ENCODE measurements at regions not wholly inside any gene's neighbourhood (a gene's known extent, or its start where the extent isn't known, plus 50 kb on each side); places are given as distances from the start of the nearest gene placed in this dataset.

- TF ChIP-seq, protein P1, sequence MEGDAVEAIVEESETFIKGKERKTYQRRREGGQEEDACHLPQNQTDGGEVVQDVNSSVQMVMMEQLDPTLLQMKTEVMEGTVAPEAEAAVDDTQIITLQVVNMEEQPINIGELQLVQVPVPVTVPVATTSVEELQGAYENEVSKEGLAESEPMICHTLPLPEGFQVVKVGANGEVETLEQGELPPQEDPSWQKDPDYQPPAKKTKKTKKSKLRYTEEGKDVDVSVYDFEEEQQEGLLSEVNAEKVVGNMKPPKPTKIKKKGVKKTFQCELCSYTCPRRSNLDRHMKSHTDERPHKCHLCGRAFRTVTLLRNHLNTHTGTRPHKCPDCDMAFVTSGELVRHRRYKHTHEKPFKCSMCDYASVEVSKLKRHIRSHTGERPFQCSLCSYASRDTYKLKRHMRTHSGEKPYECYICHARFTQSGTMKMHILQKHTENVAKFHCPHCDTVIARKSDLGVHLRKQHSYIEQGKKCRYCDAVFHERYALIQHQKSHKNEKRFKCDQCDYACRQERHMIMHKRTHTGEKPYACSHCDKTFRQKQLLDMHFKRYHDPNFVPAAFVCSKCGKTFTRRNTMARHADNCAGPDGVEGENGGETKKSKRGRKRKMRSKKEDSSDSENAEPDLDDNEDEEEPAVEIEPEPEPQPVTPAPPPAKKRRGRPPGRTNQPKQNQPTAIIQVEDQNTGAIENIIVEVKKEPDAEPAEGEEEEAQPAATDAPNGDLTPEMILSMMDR (IDR thresholded peaks at IDR 0.05) = no peak
- TF ChIP-seq POLR2A (IDR thresholded peaks at IDR 0.05) = no peak
Observed at GRCh38 chr15:70262591-70263274, 165.0 kb upstream of the TLE3 start.

Data from heart left ventricle (tissue), 13 donors.